H54 (cell line): ENCODE measurements at regions not wholly inside any gene's neighbourhood (a gene's known extent, or its start where the extent isn't known, plus 50 kb on each side); places are given as distances from the start of the nearest gene placed in this dataset.

ENCODE experiments used
- DNase-seq: peaks from one replicate; pipeline ENCODE4 v3.0.0; 2011; ENCODE audit warnings: low spot score, mixed read lengths; ENCODE audit not compliant: insufficient read length
- FAIRE-seq: peaks from 3 replicates; lab custom pipeline; 2011; peaks lifted over from hg19 to GRCh38; lab: Jason Lieb, UNC
- POLR2A ChIP-seq: IDR thresholded peaks from 2 replicates; pipeline ENCODE4 v1.6.1; 2011; ENCODE audit warnings: low read depth, mild to moderate bottlenecking, low read length

DNA sequence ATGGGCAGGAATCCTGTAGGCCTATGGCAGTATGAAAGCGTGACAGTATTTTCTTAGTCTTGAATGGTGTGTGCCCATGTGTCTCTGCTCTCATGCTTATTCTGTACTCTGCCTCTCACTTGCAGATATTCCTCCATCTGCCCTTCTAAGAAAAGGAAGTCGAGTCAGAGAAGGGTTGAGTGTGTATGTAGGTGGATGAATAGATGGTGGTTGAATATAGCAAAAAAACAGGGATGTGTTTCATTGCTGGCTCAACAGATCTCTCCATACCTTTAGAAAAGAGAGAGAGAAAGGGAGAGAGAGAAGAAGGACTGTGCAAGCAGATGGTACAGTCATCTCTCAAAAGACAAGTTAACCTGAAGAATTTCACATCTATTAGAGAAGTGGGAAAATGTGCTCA, 381.5 kb downstream of the FBXW7 start:
- no peak for TF ChIP-seq POLR2A
- DNase-seq (no peak), FAIRE-seq (no peak)

DNA sequence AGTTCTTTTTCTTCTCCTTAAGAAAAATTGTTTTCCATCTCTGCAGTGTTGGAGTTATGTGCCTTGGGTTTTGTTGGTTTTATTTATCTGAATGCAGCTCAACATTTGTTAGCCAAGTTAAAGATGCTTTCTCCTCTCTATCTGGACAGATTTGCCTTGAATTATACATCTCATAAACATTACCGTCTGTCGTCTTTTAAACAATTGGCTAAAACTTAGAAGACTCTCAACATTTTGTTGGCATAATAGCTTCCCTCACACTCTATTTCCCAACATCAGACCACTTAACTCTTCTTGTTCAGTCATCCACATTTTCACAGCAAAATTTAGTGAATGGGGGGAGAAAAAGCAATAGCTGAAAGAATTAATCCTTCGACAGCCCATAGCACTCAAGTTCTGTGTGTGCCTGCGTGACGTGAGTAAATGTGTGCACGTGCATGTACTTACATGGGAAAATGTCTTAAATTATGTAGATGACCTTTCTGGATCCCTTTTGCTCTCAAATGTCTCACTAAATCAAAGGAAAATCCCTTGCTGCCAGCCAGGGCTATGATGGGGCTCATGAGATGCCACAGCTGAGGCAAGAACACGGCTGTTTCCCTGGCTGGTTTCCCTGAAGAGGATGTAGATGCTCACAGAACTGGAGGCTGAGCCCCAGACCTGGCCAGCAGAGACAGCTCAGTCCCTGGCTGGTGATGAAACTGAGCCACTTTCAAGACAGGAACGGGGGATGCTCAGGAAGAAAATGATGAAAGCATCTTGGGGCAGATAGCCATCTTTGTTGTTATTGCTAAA, 382.2 kb downstream of the FBXW7 start:
- DNase-seq (no peak), FAIRE-seq (no peak)
- no peak for TF ChIP-seq POLR2A

DNA sequence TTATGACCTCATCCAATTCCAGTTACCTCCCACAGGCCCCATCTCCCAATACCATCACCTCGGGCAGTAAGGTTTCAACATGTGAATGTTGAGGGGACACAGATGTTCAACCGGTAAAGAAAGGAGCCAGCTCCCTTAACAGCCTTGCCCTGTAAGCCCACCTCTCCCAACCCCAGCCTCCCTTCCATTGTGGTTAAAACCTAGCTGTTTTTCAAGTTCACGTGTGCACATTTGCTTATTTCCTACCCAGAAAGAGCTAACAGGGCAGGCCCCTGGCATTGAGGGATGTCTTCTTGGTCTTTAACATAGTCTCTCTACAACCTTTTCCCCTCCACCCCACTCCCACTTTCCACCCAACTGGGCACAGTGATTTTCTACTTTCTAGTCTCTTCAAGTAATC, 385.7 kb downstream of the FBXW7 start:
- no peak for DNase-seq
- TF ChIP-seq POLR2A: no peak
- no peak for FAIRE-seq

DNA sequence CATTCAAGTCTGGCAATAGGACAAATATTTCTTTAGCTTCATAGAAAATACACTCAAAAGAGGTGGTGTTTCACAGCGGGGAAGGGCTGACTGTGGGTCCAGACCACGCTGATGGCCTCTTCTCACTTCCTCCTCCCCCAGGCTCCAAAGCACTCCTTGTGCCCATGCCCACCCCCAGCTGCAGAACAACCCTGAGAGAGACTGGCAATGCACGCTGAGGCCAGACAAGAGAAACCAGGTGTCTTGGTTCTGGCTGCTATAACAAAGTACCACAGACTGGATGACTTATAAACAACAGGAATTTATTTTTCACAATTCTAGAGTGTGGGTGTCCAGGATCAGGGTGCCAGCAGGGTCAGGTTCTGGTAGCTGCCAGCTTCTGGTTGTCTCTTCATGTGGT, 386.1 kb downstream of the FBXW7 start:
- no peak for TF ChIP-seq POLR2A
- FAIRE-seq (no peak), DNase-seq (no peak)

DNA sequence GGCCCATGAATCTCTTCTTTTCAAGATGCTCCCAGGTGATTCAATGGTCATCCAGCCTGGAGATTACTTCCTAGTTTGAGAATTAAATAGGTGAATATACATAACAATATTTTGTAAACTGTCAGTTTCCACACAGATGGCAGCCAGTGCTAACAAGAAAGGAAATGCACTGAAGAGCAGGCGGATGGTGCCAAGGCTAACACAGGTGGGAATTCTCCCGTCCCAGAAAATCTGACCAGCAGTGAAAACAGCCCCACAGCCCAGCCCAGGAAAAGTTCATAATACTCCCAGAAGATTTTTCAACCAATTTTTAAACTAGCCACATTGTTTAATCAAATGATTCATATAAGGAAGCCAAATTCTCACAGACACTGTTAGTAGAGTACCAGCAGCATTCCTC, 387.2 kb upstream of the GATB start:
- FAIRE-seq (no peak), DNase-seq (no peak)
- no peak for TF ChIP-seq POLR2A

DNA sequence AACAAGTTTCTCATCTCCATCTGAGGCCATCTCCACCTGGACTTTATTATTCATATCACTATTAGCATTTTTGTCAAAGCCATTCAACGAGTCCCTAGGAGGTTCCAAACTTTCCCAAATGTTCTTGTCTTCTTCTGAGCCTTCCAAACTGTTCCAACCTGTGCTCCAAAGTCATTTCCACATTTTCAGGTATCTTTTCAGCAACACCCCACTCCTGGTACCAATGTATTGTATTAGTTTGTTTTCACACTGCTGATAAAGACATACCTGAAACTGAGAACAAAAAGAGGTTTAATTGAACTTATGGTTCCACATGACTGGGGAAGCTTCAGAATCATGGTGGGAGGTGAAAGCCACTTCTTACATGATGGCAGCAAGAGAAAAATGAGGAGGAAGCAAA, 385.4 kb upstream of the GATB start:
- no peak for DNase-seq
- FAIRE-seq: no peak
- no peak for TF ChIP-seq POLR2A

DNA sequence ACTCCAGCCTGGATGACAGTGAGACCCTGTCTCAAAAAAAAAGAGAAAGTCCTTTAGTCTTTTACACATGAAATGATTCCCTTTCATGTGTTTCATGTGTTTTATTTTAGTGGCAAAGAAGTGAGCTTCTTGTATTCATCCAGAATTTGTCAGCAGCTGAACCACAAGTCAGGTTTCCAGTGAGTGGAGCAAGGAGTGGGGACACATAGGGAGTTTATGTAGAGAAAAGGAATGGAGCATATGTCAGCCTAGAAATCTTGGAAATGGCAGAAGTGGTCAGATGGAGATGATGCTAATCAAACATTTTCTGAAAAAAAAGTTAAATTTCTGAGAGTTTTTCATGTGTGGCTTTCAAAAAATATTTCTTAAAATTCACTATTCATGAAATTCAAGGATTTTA, 383.0 kb upstream of the GATB start:
- TF ChIP-seq POLR2A: no peak
- DNase-seq: no peak
- no peak for FAIRE-seq

DNA sequence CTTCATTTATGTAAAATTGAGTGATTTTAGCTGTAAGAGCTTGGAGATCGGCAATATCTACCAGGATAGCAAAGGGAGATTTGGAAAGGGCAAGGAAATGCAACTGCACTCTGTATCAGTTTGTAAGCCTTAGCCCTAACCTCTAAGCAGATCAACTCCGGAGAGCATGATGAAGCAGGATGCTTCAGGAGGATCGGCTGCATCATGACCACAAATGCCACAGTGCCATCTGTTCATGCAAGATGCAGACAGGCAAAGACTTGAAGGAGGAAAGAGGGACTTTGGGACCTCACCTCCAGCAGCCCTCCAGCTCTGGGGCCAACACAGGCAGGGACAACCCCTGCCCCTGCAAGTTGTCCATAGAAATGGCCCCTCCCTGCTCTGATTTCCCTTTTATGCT, 377.6 kb upstream of the GATB start:
- TF ChIP-seq POLR2A: no peak
- DNase-seq (no peak), FAIRE-seq (no peak)

DNA sequence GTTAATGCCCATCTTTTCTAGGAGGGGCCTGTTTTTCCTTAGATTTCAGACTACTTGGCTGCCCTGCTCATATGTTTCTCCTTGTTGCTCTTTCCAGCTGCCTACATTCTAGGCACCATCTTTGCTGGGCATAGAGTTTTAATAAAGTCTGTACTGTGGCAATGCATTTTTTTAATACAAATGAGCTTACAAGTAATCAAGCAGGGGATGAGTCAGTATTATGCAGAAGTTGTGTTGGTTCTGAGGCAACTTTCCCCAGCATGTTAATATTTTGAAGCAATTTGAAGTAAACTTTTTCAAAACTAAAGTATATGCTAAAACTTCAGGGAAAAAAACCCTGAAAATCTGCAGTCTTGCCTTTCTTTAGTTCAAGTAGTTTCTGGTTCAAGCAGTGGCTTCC, 372.0 kb upstream of the GATB start:
- FAIRE-seq (no peak), DNase-seq (no peak)
- no peak for TF ChIP-seq POLR2A

DNA sequence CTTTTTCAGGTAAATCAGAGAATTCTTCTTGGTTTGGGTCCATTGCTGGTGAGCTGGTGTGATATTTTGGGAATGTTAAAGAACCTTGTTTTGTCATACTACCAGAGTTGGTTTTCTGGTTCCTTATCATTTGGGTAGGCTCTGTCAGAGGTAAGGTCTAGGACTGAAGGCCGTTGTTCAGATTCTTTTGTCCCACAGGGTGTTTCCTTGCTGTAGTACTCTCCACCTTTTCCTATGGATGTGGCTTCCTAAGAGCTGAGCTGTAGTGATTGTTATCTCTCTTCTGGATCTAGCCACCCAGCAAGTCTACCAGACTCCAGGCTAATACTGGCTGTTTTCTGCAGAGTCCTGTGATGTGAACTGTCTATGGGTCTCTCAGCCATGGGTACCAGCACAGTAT, 367.5 kb upstream of the GATB start:
- DNase-seq: no peak
- TF ChIP-seq POLR2A: no peak
- FAIRE-seq: no peak

DNA sequence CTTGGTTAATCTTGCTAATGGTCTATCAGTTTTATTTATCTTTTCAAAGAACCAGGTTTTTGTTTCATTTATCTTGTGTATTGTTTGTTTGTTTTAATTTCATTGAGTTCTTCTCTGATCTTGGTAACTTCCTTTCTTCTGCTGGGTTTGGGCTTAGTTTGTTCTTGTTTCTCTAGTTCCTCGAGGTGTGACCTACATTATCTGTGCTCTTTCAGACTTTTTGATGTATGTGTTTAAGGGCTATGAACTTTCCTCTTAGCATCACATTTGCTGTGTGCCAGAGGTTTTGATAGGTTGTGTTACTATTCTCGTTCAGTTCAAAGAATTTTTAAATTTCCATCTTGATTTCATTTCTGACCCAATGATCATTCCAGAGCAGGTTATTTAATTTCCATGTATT, 365.4 kb upstream of the GATB start:
- no peak for TF ChIP-seq POLR2A
- FAIRE-seq (no peak), DNase-seq (no peak)

DNA sequence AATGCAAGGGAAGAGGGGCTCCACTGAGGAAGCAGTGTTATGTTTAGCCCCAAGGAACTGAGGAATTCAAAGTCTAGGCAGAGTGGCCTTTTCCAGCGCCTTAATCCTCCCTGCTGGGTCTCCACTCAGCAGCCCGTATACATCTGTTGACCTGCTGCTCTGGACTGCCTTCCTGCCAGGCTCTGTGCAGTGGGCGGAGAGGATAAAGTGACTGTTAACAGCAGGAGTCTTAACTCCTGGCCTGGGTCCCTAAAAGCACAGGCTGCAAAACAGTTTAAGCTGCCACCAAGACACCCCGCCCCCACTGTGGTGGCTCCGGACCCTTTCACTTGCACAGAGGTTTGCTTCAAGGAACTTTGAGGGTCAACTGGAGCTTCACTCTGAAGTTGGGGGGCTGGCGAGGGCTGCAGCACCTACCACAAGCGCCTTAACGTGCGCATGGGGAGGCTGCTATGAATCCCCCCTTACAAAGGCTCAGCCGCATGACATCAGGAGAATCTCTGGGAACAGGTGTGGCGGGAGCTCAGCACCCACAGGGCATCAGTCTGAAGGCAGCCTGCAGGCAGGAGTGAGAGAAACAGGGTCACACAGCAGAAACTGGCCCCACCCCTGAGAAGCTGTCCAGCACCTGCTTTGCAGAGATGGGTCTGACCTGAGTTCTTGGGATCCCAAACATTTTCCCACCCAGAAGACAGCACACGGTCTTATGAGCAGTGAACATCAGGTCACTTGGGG, 358.2 kb upstream of the GATB start:
- TF ChIP-seq POLR2A: no peak
- DNase-seq (no peak), FAIRE-seq (no peak)

DNA sequence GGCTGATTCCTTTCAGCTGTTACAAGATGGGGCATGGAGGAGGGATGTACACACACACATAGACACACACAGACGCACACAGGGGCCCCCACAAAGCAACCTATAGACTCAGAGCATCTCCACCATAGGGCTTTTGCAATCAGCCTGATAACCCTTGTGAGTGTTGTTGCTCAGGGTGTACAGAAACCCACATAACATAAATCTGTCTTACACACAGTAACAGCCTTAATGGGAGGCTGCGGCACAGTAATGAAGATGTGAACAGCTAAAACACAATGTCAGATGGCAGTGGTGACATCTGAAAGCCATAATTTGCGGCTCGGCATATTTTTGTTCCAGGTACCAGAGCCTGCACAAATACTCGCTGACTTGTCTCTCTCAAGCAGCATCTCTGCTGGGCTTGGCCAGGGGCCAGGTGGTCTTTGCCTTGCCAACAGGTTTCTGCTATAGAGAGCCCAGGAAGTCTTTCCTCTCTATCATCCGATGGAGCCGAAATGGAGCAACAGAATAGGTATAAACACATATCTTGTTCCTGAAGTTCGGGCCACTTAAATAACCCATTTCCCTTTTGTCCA, 357.2 kb upstream of the GATB start:
- DNase-seq: no peak
- no peak for FAIRE-seq
- TF ChIP-seq POLR2A: no peak

DNA sequence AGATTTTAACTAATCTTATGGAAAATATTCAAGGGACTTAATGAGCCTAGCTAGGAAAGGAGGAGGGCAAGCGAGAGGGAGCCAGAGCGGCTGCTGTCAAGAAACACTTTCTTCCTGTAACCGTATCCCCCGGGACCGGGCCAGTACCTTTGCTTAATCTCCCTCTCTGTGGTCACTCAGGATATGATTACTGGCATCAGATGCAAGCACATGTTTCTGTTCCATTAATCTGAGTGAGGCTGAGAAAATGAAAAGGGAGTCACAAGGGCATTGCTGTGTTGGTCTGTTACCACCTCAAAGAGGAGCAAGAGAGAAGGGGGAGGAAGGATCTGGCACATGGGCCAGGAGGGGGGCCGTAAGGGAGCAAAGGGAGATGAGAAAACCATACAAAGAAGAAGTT, 356.7 kb upstream of the GATB start:
- no peak for TF ChIP-seq POLR2A
- DNase-seq (no peak), FAIRE-seq (no peak)
